ENCODE measurements at regions not wholly inside any gene's neighbourhood (a gene's known extent, or its start where the extent isn't known, plus 50 kb on each side); places are given as distances from the start of the nearest gene placed in this dataset.

DNA sequence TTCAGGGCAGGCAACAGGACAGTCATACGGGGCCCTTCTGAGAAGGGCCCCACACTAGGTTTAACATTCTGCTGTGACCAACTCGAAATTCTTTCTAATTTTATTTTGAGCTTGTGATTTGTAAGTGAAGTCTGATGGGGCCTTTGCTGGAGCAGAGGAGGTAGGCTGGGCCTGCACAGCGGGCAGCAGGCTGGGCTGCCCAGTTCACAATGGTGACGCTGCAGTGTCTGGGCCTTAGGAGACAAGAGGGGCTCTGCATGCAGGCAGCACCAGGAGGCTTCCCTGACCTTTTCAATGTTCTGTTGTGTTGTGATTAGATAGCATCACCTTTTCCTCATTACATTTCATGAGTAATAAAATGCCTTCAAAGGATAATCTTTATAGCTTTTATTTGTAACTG is 175.1 kb downstream of the CXCL12 start:
- TF ChIP-seq, protein P1, sequence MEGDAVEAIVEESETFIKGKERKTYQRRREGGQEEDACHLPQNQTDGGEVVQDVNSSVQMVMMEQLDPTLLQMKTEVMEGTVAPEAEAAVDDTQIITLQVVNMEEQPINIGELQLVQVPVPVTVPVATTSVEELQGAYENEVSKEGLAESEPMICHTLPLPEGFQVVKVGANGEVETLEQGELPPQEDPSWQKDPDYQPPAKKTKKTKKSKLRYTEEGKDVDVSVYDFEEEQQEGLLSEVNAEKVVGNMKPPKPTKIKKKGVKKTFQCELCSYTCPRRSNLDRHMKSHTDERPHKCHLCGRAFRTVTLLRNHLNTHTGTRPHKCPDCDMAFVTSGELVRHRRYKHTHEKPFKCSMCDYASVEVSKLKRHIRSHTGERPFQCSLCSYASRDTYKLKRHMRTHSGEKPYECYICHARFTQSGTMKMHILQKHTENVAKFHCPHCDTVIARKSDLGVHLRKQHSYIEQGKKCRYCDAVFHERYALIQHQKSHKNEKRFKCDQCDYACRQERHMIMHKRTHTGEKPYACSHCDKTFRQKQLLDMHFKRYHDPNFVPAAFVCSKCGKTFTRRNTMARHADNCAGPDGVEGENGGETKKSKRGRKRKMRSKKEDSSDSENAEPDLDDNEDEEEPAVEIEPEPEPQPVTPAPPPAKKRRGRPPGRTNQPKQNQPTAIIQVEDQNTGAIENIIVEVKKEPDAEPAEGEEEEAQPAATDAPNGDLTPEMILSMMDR (IDR thresholded peaks at IDR 0.05) = no peak
- no peak for TF ChIP-seq POLR2A (IDR thresholded peaks at IDR 0.05)
- TF ChIP-seq POLR2AphosphoS5 (IDR thresholded peaks at IDR 0.05) = no peak
